ENCODE measurements at regions not wholly inside any gene's neighbourhood (a gene's known extent, or its start where the extent isn't known, plus 50 kb on each side); places are given as distances from the start of the nearest gene placed in this dataset.

- Histone ChIP-seq H4K20me1 (ENCODE audit: insufficient read depth) (no peaks in the 10 kb centered on the region), H3K79me2 (ENCODE audit: insufficient read depth, low read length) (no peaks in the 10 kb centered on the region), H2AFZ (ENCODE audit: low read depth, low read length, poor library complexity, severe bottlenecking) (no peak overlapping the region), H3K27me3 (ENCODE audit: insufficient read depth, low read length) (no peaks in the 10 kb centered on the region), H3K9me2 (ENCODE audit: insufficient read depth) (no peaks in the 10 kb centered on the region), H3K4me2 (ENCODE audit: low read length) (no peak overlapping the region), H3K36me3 (ENCODE audit: control insufficient read depth in 1 of 2, insufficient read depth in 2 of 2, low read length in 2 of 2) (no peaks in the 10 kb centered on the region), H3K4me3 (replicated peaks in 1 of 2; ENCODE audit: low read depth in 1 of 2, low read length in 2 of 2) (no peak overlapping the region), H3K9ac (ENCODE audit: low read length) (no peak overlapping the region), H3K9me3 (ENCODE audit: control insufficient read depth in 1 of 2, insufficient read depth in 1 of 2, low read depth in 1 of 2, low read length in 2 of 2) (no peaks in the 10 kb centered on the region), H3K4me1 (ENCODE audit: control insufficient read depth in 1 of 2, insufficient read depth in 2 of 2, low read length in 2 of 2) (no peaks in the 10 kb centered on the region), H3K27ac (ENCODE audit: low read depth, low read length) (no peak overlapping the region)
- intact Hi-C loops (cut with micrococcal nuclease) = no loop called here
- no peak for ATAC-seq
- no TSS peak for BruUV-seq (replicated peaks)
- POLR2A ChIA-PET = no interaction called here
- RAD21 ChIA-PET (ENCODE audit: low non-redundant PET in 1 of 2, low total read pairs in 2 of 2, uncharacterized antibody in 2 of 2, unreplicated experiment in 2 of 2) = no interaction called here
- CTCF ChIA-PET = no interaction called here
- TF ChIP-seq POLR2AphosphoS5 (IDR thresholded peaks at IDR 0.05; ENCODE audit: low read depth, low read length) (no peak), SIN3A (IDR thresholded peaks at IDR 0.05; ENCODE audit: low read depth) (no peak), FOSL1 (IDR thresholded peaks at IDR 0.05; ENCODE audit: low read depth) (no peak), JUND (IDR thresholded peaks at IDR 0.05) (no peak), ATF3 (IDR thresholded peaks at IDR 0.05) (no peak), CEBPB (IDR thresholded peaks at IDR 0.05; ENCODE audit: low read depth) (no peak), REST (IDR thresholded peaks at IDR 0.05; ENCODE audit: low read depth) (no peak), ELF1 (IDR thresholded peaks at IDR 0.05; ENCODE audit: borderline replicate concordance, low read depth) (no peak), EZH2 (IDR thresholded peaks at IDR 0.05) (no peak), SRF (IDR thresholded peaks at IDR 0.05; ENCODE audit: low read depth) (no peak), MAX (IDR thresholded peaks at IDR 0.05) (no peak)
- DNase-seq (ENCODE audit: low read depth, low spot score) = no peak
Observed at GRCh38 chr5:9698125-9698826, 68.1 kb upstream of the TAS2R1 start.
